SK-N-SH (cell line): ENCODE measurements at regions not wholly inside any gene's neighbourhood (a gene's known extent, or its start where the extent isn't known, plus 50 kb on each side); places are given as distances from the start of the nearest gene placed in this dataset.

ENCODE experiments used
- CTCF ChIA-PET: fragments of 300-600, 350-600 bp; formaldehyde crosslinking; extraction: SDS; loops from one replicate; lab custom pipeline; 2021; lab: Yijun Ruan, JAX
- POLR2A ChIA-PET: fragments of 350-600 bp; sonication (Branson Sonifier 250); formaldehyde crosslinking; extraction: SDS; loops from one replicate; lab custom pipeline; 2020; ENCODE audit warnings: antibody characterized with exemption, inconsistent platforms; lab: Yijun Ruan, JAX
- DNase-seq: peaks from one replicate; pipeline ENCODE4 v3.0.0; 2012
- H2AFZ ChIP-seq: fragments of 200-600 bp; sonication (generic); 2 replicates; pipeline ENCODE4 v1.8.1; 2016; ENCODE audit warnings: antibody characterized with exemption, mild to moderate bottlenecking, low read depth
- H3F3A ChIP-seq: fragments of 200-600 bp; sonication (generic); replicated peaks from 2 replicates; pipeline ENCODE3; 2016; ENCODE audit warnings: antibody characterized with exemption, mild to moderate bottlenecking; ENCODE audit not compliant: insufficient read depth
- H3K27ac ChIP-seq, 2 experiments: fragments of 200-500 bp in 1 of 2; fragments of 200-600 bp in 1 of 2; sonication (Bioruptor generic) in 1 of 2; sonication (generic), shearing (Covaris generic) in 1 of 2; 2 replicates each; pipeline versions ENCODE4 v1.5.1 to v1.6.1; 2014 to 2016; ENCODE audit warnings: low read depth in 2 of 2, inconsistent platforms in 1 of 2, low read length in 1 of 2, mild to moderate bottlenecking in 1 of 2, mixed read lengths in 1 of 2
- H3K27me3 ChIP-seq: fragments of 200-600 bp; sonication (generic), shearing (Covaris generic); 2 replicates; pipeline ENCODE4 v1.6.1; 2016; ENCODE audit warnings: mixed run types; ENCODE audit not compliant: insufficient read depth
- H3K36me3 ChIP-seq, 2 experiments: fragments of 200-500 bp in 1 of 2; fragments of 200-600 bp in 1 of 2; sonication (Bioruptor generic) in 1 of 2; sonication (generic) in 1 of 2; replicated peaks in 1 of 2; 2 replicates each; pipeline versions ENCODE3 to v1.5.1; 2014 to 2016; ENCODE audit warnings: low read length in 1 of 2, mild to moderate bottlenecking in 1 of 2; ENCODE audit not compliant: insufficient read depth in 2 of 2, control insufficient read depth in 1 of 2
- H3K4me1 ChIP-seq, 2 experiments: fragments of 200-500 bp in 1 of 2; fragments of 200-600 bp in 1 of 2; sonication (Bioruptor generic) in 1 of 2; sonication (generic), shearing (Covaris generic) in 1 of 2; 2 replicates each; pipeline versions ENCODE4 v1.5.1 to v1.6.1; 2014 to 2016; ENCODE audit warnings: low read depth in 1 of 2, low read length in 1 of 2, mixed run types in 1 of 2; ENCODE audit not compliant: insufficient read depth in 2 of 2, control insufficient read depth in 1 of 2
- H3K4me2 ChIP-seq: fragments of 200-600 bp; sonication (generic), shearing (Covaris generic); 2 replicates; pipeline ENCODE4 v1.6.1; 2017; ENCODE audit warnings: mixed run types
- H3K4me3 ChIP-seq, 2 experiments: fragments of 200-500 bp in 1 of 2; fragments of 200-600 bp in 1 of 2; sonication (Bioruptor generic) in 1 of 2; sonication (generic), shearing (Covaris generic) in 1 of 2; 2 replicates each; pipeline versions ENCODE4 v1.5.1 to v1.8.1; 2014 to 2016; ENCODE audit warnings: low read depth in 2 of 2, inconsistent platforms in 1 of 2, low read length in 1 of 2, mild to moderate bottlenecking in 1 of 2, mixed read lengths in 1 of 2, moderate library complexity in 1 of 2
- H3K79me2 ChIP-seq: fragments of 200-600 bp; sonication (generic); 2 replicates; pipeline ENCODE4 v1.8.1; 2017; ENCODE audit warnings: mild to moderate bottlenecking; ENCODE audit not compliant: insufficient read depth
- H3K9ac ChIP-seq: fragments of 200-600 bp; sonication (generic); 2 replicates; pipeline ENCODE4 v1.6.1; 2017; ENCODE audit warnings: mixed run types
- H3K9me2 ChIP-seq: fragments of 200-600 bp; sonication (generic); 2 replicates; pipeline ENCODE4 v1.6.1; 2017; ENCODE audit warnings: mixed run types
- H3K9me3 ChIP-seq: fragments of 200-600 bp; sonication (generic); 2 replicates; pipeline ENCODE4 v1.6.1; 2017; ENCODE audit warnings: mixed run types, mild to moderate bottlenecking, moderate library complexity
- H4K20me1 ChIP-seq: fragments of 200-600 bp; sonication (generic); 2 replicates; pipeline ENCODE4 v1.6.1; 2017; ENCODE audit warnings: mild to moderate bottlenecking, mixed run types; ENCODE audit not compliant: insufficient read depth
- CHD2 ChIP-seq: fragments of 150-350 bp; IDR thresholded peaks from 2 replicates; pipeline ENCODE4 v1.6.1; 2018; ENCODE audit warnings: low read length; ENCODE audit not compliant: partially characterized antibody
- ELF1 ChIP-seq: IDR thresholded peaks from 2 replicates; pipeline ENCODE4 v1.4.0; 2012
- FOSL2 ChIP-seq: IDR thresholded peaks from 2 replicates; pipeline ENCODE4 v1.4.0; 2012; ENCODE audit warnings: low read depth, mild to moderate bottlenecking, moderate library complexity, borderline replicate concordance
- FOXJ3 ChIP-seq: sonication (generic); formaldehyde crosslinking; IDR thresholded peaks from 2 replicates; pipeline ENCODE4 v1.5.1; 2020; ENCODE audit warnings: mild to moderate bottlenecking, missing genetic modification reagents
- JUND ChIP-seq: IDR thresholded peaks from 2 replicates; pipeline ENCODE4 v1.4.0; 2012
- NFIC ChIP-seq: IDR thresholded peaks from 2 replicates; pipeline ENCODE4 v1.4.0; 2012; ENCODE audit warnings: borderline replicate concordance
- POLR2AphosphoS5 ChIP-seq: IDR thresholded peaks from 2 replicates; pipeline ENCODE4 v1.6.1; 2012; ENCODE audit warnings: low read depth, low read length
- RAD21 ChIP-seq: IDR thresholded peaks from 2 replicates; pipeline ENCODE4 v1.6.1; 2012; ENCODE audit warnings: mild to moderate bottlenecking, low read length
- RCOR1 ChIP-seq: fragments of 150-350 bp; IDR thresholded peaks from 2 replicates; pipeline ENCODE4 v1.6.1; 2017; ENCODE audit warnings: antibody characterized with exemption, low read length
- RFX5 ChIP-seq: IDR thresholded peaks from 2 replicates; pipeline ENCODE4 v1.6.1; 2012; ENCODE audit warnings: mild to moderate bottlenecking, improper control_type of control experiment, low read length
- RXRA ChIP-seq: IDR thresholded peaks from 2 replicates; pipeline ENCODE4 v1.4.0; 2012; ENCODE audit warnings: low read depth, mild to moderate bottlenecking, borderline replicate concordance
- SMC3 ChIP-seq: IDR thresholded peaks from 2 replicates; pipeline ENCODE4 v1.6.1; 2012; ENCODE audit warnings: low read depth, low read length, improper control_type of control experiment
- TAF1 ChIP-seq: IDR thresholded peaks from 2 replicates; pipeline ENCODE4 v1.6.1; 2012; ENCODE audit warnings: low read depth, mild to moderate bottlenecking, low read length, moderate library complexity, borderline replicate concordance
- TCF12 ChIP-seq: IDR thresholded peaks from 2 replicates; pipeline ENCODE4 v1.4.0; 2012
- WGBS: methylation state at CpG from one replicate; pipeline ENCODE4 v1.1.6; 2017; ENCODE audit warnings: low lambda C conversion rate; 5-methylcytosine and 5-hydroxymethylcytosine counted together
- TF ChIP-seq, protein P1 (sequence below): IDR thresholded peaks from 2 replicates; pipeline ENCODE4 v1.6.1; 2012; ENCODE audit warnings: mild to moderate bottlenecking, low read depth, low read length, moderate library complexity
- TF ChIP-seq, protein P2 (sequence below): fragments of 150-350 bp; IDR thresholded peaks from 2 replicates; pipeline ENCODE4 v1.6.1; 2016; ENCODE audit warnings: mild to moderate bottlenecking, low read depth, low read length
- TF ChIP-seq, protein P3 (sequence below): fragments of 150-350 bp; IDR thresholded peaks from 2 replicates; pipeline ENCODE4 v1.6.1; 2017; ENCODE audit warnings: antibody characterized with exemption, low read length, low read depth, borderline replicate concordance
- TF ChIP-seq, protein P4 (sequence below): IDR thresholded peaks from 2 replicates; pipeline ENCODE4 v1.4.0; 2012; ENCODE audit warnings: low read depth, borderline replicate concordance
- TF ChIP-seq, protein P5 (sequence below): fragments of 200-600 bp; sonication (generic); IDR thresholded peaks from 2 replicates; pipeline ENCODE4 v1.6.1; 2017; ENCODE audit warnings: antibody characterized with exemption, mild to moderate bottlenecking, moderate library complexity

DNA sequence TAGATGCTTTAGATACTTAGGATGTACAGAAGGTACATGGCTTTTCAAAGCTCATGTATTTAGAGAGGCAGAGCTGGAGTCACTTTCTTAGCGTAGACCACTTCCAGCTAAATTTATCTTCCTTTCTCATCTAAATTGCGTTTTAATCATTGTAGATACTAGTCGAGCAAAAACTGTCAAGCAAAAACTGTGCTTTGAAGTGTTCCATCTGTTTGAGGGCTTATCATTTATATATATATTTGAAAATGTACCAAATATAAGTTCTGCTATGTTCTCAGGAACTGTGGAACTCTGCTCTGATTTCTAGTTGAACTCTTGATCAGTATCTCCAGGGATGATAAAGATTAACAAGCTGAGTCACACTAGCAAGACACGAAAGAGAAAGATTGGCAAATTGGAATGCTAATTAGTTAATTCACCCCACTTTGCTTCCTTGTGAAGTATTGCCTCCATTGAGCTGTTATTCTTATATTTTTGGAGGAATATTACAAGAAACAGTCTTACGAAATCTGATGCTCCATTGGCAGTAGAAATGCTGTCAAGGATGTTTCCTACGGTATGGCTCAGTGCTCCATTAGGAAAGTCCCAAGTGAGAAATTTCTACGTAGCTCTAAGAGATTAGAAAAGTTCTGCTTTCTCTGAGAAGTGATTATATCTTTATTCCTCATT lies 310.7 kb downstream of the AEBP2 start (continued):
- TF ChIP-seq RAD21 (no peak), FOSL2 (no peak), TCF12 (no peak)

DNA sequence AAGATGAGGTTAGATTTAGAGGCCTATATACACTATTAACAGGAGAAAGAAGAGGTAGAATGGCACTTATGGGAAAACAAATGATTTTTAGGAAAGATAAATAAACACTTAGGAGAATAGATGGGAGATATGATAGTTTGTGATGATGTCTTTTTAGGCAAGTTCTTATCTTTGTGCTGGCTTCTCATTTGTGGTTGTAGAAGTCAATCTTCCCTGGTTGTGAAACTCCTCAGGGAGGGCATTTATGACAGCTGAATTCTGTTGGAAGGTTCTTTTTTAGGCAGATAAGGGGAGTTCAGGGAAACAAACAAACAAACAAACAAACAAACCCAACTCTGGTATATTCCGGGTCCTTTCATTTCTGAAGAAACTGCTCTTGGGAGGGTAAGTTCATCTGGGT lies 311.8 kb downstream of the AEBP2 start:
- POLR2A ChIA-PET: no interaction called here
- Histone ChIP-seq H3K27me3 (no peaks in the 10 kb centered on the region), H4K20me1 (no peaks in the 10 kb centered on the region), H3K9ac (no peak overlapping the region), H3K79me2 (no peaks in the 10 kb centered on the region), H3K27ac (no peak overlapping the region), H3F3A (no peaks in the 10 kb centered on the region), H3K4me1 (no peaks in the 10 kb centered on the region; a peak in 1 of 4 replicates), H3K36me3 (no peaks in the 10 kb centered on the region), H3K9me2 (no peaks in the 10 kb centered on the region), H2AFZ (no peak overlapping the region), H3K4me2 (no peak overlapping the region), H3K9me3 (peaks cover 4% of the 10 kb centered on the region; the same call in 1 of the 2 replicates), H3K4me3 (no peak overlapping the region)
- CTCF ChIA-PET: no interaction called here
- TF ChIP-seq, protein P1, sequence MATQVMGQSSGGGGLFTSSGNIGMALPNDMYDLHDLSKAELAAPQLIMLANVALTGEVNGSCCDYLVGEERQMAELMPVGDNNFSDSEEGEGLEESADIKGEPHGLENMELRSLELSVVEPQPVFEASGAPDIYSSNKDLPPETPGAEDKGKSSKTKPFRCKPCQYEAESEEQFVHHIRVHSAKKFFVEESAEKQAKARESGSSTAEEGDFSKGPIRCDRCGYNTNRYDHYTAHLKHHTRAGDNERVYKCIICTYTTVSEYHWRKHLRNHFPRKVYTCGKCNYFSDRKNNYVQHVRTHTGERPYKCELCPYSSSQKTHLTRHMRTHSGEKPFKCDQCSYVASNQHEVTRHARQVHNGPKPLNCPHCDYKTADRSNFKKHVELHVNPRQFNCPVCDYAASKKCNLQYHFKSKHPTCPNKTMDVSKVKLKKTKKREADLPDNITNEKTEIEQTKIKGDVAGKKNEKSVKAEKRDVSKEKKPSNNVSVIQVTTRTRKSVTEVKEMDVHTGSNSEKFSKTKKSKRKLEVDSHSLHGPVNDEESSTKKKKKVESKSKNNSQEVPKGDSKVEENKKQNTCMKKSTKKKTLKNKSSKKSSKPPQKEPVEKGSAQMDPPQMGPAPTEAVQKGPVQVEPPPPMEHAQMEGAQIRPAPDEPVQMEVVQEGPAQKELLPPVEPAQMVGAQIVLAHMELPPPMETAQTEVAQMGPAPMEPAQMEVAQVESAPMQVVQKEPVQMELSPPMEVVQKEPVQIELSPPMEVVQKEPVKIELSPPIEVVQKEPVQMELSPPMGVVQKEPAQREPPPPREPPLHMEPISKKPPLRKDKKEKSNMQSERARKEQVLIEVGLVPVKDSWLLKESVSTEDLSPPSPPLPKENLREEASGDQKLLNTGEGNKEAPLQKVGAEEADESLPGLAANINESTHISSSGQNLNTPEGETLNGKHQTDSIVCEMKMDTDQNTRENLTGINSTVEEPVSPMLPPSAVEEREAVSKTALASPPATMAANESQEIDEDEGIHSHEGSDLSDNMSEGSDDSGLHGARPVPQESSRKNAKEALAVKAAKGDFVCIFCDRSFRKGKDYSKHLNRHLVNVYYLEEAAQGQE: no peak
- TF ChIP-seq, protein P2, sequence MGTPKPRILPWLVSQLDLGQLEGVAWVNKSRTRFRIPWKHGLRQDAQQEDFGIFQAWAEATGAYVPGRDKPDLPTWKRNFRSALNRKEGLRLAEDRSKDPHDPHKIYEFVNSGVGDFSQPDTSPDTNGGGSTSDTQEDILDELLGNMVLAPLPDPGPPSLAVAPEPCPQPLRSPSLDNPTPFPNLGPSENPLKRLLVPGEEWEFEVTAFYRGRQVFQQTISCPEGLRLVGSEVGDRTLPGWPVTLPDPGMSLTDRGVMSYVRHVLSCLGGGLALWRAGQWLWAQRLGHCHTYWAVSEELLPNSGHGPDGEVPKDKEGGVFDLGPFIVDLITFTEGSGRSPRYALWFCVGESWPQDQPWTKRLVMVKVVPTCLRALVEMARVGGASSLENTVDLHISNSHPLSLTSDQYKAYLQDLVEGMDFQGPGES: no peak
- no peak for TF ChIP-seq SMC3
- TF ChIP-seq FOXJ3 (CRISPR knock-in tag): no peak
- TF ChIP-seq, protein P3, sequence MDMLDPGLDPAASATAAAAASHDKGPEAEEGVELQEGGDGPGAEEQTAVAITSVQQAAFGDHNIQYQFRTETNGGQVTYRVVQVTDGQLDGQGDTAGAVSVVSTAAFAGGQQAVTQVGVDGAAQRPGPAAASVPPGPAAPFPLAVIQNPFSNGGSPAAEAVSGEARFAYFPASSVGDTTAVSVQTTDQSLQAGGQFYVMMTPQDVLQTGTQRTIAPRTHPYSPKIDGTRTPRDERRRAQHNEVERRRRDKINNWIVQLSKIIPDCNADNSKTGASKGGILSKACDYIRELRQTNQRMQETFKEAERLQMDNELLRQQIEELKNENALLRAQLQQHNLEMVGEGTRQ: no peak
- TF ChIP-seq POLR2AphosphoS5: no peak
- no peak for TF ChIP-seq RFX5
- no peak for TF ChIP-seq TAF1
- TF ChIP-seq, protein P4, sequence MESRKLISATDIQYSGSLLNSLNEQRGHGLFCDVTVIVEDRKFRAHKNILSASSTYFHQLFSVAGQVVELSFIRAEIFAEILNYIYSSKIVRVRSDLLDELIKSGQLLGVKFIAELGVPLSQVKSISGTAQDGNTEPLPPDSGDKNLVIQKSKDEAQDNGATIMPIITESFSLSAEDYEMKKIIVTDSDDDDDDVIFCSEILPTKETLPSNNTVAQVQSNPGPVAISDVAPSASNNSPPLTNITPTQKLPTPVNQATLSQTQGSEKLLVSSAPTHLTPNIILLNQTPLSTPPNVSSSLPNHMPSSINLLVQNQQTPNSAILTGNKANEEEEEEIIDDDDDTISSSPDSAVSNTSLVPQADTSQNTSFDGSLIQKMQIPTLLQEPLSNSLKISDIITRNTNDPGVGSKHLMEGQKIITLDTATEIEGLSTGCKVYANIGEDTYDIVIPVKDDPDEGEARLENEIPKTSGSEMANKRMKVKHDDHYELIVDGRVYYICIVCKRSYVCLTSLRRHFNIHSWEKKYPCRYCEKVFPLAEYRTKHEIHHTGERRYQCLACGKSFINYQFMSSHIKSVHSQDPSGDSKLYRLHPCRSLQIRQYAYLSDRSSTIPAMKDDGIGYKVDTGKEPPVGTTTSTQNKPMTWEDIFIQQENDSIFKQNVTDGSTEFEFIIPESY: no peak
- TF ChIP-seq, protein P5, sequence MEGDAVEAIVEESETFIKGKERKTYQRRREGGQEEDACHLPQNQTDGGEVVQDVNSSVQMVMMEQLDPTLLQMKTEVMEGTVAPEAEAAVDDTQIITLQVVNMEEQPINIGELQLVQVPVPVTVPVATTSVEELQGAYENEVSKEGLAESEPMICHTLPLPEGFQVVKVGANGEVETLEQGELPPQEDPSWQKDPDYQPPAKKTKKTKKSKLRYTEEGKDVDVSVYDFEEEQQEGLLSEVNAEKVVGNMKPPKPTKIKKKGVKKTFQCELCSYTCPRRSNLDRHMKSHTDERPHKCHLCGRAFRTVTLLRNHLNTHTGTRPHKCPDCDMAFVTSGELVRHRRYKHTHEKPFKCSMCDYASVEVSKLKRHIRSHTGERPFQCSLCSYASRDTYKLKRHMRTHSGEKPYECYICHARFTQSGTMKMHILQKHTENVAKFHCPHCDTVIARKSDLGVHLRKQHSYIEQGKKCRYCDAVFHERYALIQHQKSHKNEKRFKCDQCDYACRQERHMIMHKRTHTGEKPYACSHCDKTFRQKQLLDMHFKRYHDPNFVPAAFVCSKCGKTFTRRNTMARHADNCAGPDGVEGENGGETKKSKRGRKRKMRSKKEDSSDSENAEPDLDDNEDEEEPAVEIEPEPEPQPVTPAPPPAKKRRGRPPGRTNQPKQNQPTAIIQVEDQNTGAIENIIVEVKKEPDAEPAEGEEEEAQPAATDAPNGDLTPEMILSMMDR: no peak
- TF ChIP-seq CHD2: no peak
- no peak for TF ChIP-seq JUND
- TF ChIP-seq NFIC: no peak
- TF ChIP-seq RXRA: no peak
- TF ChIP-seq RAD21: no peak
- TF ChIP-seq ELF1: no peak
- TF ChIP-seq RCOR1: no peak
- no peak for DNase-seq
- 93% methylated on average over 1 of the region's 1 CpG for WGBS
